Thoracic aorta (tissue), 2 donors: ENCODE measurements at regions not wholly inside any gene's neighbourhood (a gene's known extent, or its start where the extent isn't known, plus 50 kb on each side); places are given as distances from the start of the nearest gene placed in this dataset.

ENCODE experiments used
- ATAC-seq: fragments of 150-250 bp; one replicate; pipeline ENCODE4 v1.8.0; 2017; ENCODE audit warnings: low read depth; ENCODE audit not compliant: insufficient number of reproducible peaks, low FRiP score
- DNase-seq: peaks from one replicate; pipeline ENCODE4 v3.0.0-alpha.2; 2020; ENCODE audit warnings: low spot score
- H3K27ac ChIP-seq, 2 donors: fragments of 200-600 bp; sonication (generic); 1 replicate in 1 of 2; 2 replicates in 1 of 2; pipeline ENCODE4 v1.5.1; 2016; ENCODE audit warnings: mild to moderate bottlenecking in 2 of 2, moderate library complexity in 2 of 2
- H3K27me3 ChIP-seq: fragments of 200-600 bp; sonication (generic); replicated peaks from 2 replicates; pipeline ENCODE4 v1.6.0; 2016; ENCODE audit warnings: mild to moderate bottlenecking; ENCODE audit not compliant: insufficient read depth
- H3K36me3 ChIP-seq: fragments of 200-600 bp; sonication (generic); one replicate; pipeline ENCODE4 v1.5.1; 2016
- H3K4me1 ChIP-seq, 2 donors: fragments of 200-600 bp; sonication (generic); 1 replicate in 1 of 2; 2 replicates in 1 of 2; pipeline versions ENCODE4 v1.5.1 to v1.6.0; 2016; ENCODE audit warnings: low read depth in 2 of 2, mild to moderate bottlenecking in 1 of 2; ENCODE audit not compliant: control insufficient read depth in 1 of 2
- H3K4me3 ChIP-seq: fragments of 200-600 bp; sonication (generic); 2 replicates; pipeline ENCODE4 v1.5.1; 2016; ENCODE audit warnings: mild to moderate bottlenecking
- H3K9me3 ChIP-seq: fragments of 200-600 bp; sonication (generic); 2 replicates; pipeline ENCODE4 v1.5.1; 2016
- TF ChIP-seq, protein P1 (sequence below): fragments of 200-600 bp; sonication (generic); IDR thresholded peaks from one replicate; pipeline ENCODE4 v1.5.1; 2019; ENCODE audit warnings: antibody characterized with exemption

DNA sequence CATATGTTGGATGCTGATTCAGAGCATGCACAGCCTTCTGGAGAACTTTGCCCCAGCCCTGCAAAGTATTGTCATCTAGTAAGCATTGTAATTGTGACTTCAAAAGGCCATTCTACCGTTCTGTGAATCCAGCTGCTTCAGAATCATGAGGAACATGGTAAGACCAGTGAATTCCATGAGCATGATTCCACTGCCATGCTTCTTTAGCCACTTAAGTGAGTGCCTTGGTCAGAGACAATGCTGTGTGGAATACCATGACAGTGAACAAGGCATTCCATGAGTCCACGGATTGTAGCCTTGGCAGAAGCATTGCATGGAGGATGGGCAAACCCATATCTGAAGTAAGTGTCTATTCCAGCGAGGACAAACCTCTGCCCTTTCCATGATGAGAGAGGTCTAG is 123.7 kb downstream of the S1PR1 start:
- DNase-seq (no peak), ATAC-seq (no peak)
- Histone ChIP-seq H3K4me1 (no peaks in the 10 kb centered on the region), H3K27ac (no peak overlapping the region), H3K36me3 (no peaks in the 10 kb centered on the region), H3K9me3 (no peaks in the 10 kb centered on the region), H3K27me3 (no peaks in the 10 kb centered on the region), H3K4me3 (no peak overlapping the region)
- TF ChIP-seq, protein P1, sequence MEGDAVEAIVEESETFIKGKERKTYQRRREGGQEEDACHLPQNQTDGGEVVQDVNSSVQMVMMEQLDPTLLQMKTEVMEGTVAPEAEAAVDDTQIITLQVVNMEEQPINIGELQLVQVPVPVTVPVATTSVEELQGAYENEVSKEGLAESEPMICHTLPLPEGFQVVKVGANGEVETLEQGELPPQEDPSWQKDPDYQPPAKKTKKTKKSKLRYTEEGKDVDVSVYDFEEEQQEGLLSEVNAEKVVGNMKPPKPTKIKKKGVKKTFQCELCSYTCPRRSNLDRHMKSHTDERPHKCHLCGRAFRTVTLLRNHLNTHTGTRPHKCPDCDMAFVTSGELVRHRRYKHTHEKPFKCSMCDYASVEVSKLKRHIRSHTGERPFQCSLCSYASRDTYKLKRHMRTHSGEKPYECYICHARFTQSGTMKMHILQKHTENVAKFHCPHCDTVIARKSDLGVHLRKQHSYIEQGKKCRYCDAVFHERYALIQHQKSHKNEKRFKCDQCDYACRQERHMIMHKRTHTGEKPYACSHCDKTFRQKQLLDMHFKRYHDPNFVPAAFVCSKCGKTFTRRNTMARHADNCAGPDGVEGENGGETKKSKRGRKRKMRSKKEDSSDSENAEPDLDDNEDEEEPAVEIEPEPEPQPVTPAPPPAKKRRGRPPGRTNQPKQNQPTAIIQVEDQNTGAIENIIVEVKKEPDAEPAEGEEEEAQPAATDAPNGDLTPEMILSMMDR, result no peak

GRCh38 chr1:101363891-101364318 is 127.1 kb downstream of the S1PR1 start:
- no peak for ATAC-seq

DNA sequence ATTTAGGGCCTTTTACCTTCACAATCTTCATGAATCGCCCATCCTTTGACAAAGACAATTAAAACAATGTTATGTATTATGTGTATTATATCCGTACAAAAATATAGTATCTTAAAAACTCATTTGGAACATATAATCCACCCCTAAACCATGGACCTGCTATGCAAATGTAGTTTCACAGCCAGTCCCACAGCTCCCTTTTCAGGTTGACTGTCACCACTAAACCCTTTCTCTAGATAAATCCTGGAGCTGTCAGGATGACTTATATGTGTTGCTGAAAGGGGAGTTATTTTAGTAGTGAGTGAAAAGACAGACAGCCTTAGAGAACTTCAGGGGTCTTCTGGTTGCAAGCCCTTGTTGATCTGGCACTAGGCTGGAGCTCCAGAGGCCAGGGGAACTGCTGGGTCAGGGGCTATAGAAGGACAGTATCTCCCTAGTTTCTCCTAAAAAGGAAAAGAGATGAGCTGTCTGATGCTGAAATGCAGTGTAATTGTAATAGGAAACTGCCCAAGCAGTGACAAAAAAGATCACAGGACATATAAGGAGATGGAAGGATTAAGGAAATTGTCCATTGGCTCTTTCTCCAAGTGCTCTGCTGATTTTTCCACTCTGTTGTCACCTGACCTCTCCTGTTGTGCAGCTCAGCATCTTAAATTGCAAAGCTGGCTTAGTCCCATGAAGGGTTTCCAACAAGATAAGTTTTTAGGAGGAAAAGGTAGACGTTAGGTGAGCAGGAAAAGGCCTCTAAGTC is 127.7 kb downstream of the S1PR1 start:
- TF ChIP-seq, protein P1, result no peak
- Histone ChIP-seq H3K27ac (no peak overlapping the region), H3K4me3 (no peak overlapping the region), H3K36me3 (no peaks in the 10 kb centered on the region), H3K27me3 (no peaks in the 10 kb centered on the region), H3K4me1 (no peaks in the 10 kb centered on the region), H3K9me3 (no peaks in the 10 kb centered on the region)
- DNase-seq (no peak), ATAC-seq (no peak)

More at GRCh38 chr1:101363891-101364318, 127.1 kb downstream of the S1PR1 start:
- Histone ChIP-seq H3K4me3 (no peak overlapping the region), H3K27me3 (no peaks in the 10 kb centered on the region), H3K27ac (no peak overlapping the region), H3K4me1 (no peaks in the 10 kb centered on the region), H3K36me3 (no peaks in the 10 kb centered on the region), H3K9me3 (no peaks in the 10 kb centered on the region)
- no peak for DNase-seq
- TF ChIP-seq, protein P1, result no peak

DNA sequence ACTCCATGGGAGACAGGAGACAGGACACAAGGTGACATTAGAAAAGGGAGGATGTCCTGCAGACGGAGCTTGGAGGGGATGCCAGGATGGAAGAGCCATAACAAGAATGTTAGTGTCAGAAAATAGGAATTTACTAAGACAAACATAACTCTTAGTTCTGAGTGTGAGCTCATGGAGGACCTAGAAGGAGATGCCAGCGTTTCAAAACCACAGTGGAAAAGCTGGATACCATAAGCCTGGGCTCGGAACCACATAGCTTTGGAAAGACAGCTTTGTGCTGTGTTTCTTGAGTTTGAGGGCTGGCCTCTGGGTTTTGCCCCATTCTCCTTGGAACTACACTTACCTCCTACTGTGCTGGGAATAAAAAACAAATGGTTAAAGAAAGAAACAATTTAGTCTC is 128.4 kb downstream of the S1PR1 start:
- ATAC-seq (no peak), DNase-seq (no peak)
- H3K4me1 ChIP-seq, result no peaks in the 10 kb centered on the region

DNA sequence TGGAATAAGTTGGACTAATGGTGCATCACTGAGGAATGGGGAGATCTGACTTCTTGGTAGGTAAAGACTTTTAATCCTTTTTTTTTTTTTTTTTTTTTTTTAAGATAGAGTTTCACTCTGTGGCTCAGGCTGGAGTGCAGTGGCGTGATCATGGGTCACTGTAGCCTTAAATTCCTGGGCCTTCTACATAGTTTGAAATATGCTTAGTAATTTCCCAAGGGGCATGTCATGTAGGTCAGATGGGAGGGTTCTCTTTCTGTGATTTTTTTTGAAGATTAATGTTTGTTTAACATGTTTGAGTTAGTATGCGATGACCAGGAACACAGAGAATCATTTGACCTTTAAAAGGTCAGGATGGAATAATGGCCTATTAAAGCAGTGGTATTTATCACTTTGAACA is 129.1 kb downstream of the S1PR1 start:
- Histone ChIP-seq H3K4me3 (no peak overlapping the region), H3K27me3 (no peaks in the 10 kb centered on the region), H3K9me3 (no peaks in the 10 kb centered on the region), H3K27ac (no peak overlapping the region), H3K4me1 (no peaks in the 10 kb centered on the region), H3K36me3 (no peaks in the 10 kb centered on the region)
- TF ChIP-seq, protein P1, result no peak
- DNase-seq (no peak), ATAC-seq (no peak)

More for the DNA sequence above, 128.4 kb downstream of the S1PR1 start:
- TF ChIP-seq, protein P1, result no peak
- no peak overlapping the region for H3K27ac ChIP-seq
- no peak overlapping the region for H3K4me3 ChIP-seq
- no peaks in the 10 kb centered on the region for H3K27me3 ChIP-seq
- no peaks in the 10 kb centered on the region for H3K9me3 ChIP-seq
- no peaks in the 10 kb centered on the region for H3K36me3 ChIP-seq
